BLaER1 treated with 17β-estradiol and CSF1 and Interleukin-3, amounts not matched to agents 10 nM and 100 nM (cell line): ENCODE measurements at regions not wholly inside any gene's neighbourhood (a gene's known extent, or its start where the extent isn't known, plus 50 kb on each side); places are given as distances from the start of the nearest gene placed in this dataset.
"Not testable (repeated sequence)": the region's sequence is repeated elsewhere in the genome, so short reads cannot be mapped to it uniquely, and the experiment has no call there.

Experiments
- H3K27ac ChIP-seq, 11 experiments: shearing (Covaris generic); formaldehyde crosslinking; 2 replicates each; pipeline ENCODE4 v1.8.1; 2022
- H3K27me3 ChIP-seq, 11 experiments: shearing (Covaris generic); formaldehyde crosslinking; 2 replicates each; pipeline ENCODE4 v1.8.1; 2022
- H3K36me3 ChIP-seq, 11 experiments: shearing (Covaris generic); formaldehyde crosslinking; 2 replicates each; pipeline ENCODE4 v1.8.1; 2022
- H3K4me1 ChIP-seq, 10 experiments: shearing (Covaris generic); formaldehyde crosslinking; 2 replicates each; pipeline ENCODE4 v1.8.1; 2022
- H3K4me2 ChIP-seq, 11 experiments: shearing (Covaris generic); formaldehyde crosslinking; 2 replicates each; pipeline ENCODE4 v1.8.1; 2022
- H3K4me3 ChIP-seq, 10 experiments: shearing (Covaris generic); formaldehyde crosslinking; 2 replicates each; pipeline ENCODE4 v1.8.1; 2022
- H3K9ac ChIP-seq, 11 experiments: shearing (Covaris generic); formaldehyde crosslinking; 2 replicates each; pipeline ENCODE4 v1.8.1; 2022
- H3K9me3 ChIP-seq, 11 experiments: shearing (Covaris generic); formaldehyde crosslinking; replicated peaks in 1 of 11; 2 replicates each; pipeline ENCODE4 v1.8.1; 2022
- H4K20me1 ChIP-seq, 11 experiments: shearing (Covaris generic); formaldehyde crosslinking; 2 replicates each; pipeline ENCODE4 v1.8.1; 2022
- Cebpa-rat ChIP-seq, 11 experiments: shearing (Covaris generic); IDR thresholded peaks; 2 replicates each; pipeline ENCODE4 v1.8.1; 2022

DNA sequence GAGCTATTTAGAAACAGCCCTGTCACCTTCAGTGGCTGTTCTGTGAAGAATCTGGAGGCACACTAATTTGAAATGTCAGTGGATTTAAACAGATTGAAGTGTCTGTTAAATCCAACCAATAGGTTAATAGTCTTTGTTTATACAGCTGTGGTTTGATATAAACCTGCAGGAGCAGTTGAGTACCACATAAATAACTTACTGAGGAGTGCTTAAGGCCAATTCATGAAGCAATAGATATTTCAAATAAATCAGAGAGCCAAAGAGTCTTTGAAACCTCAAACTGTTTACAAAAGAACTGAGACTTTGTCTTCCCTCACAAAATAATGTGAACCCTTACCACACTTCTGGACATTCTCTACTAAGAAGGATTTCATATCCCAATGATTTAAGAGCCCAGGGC is 111.9 kb downstream of the FEM1C start:
- Histone ChIP-seq H3K9me3 (no peaks in the 10 kb centered on the region), H3K27ac (no peak overlapping the region), H3K4me1 (peaks cover 0 to 14% (median 10%) of the 10 kb centered on the region in 10 experiments; a peak in 10 of 20 replicates), H3K4me3 (no peak overlapping the region), H3K36me3 (no peaks in the 10 kb centered on the region), H3K9ac (no peak overlapping the region), H3K4me2 (no peak overlapping the region), H3K27me3 (no peaks in the 10 kb centered on the region), H4K20me1 (no peaks in the 10 kb centered on the region)
- TF ChIP-seq Cebpa-rat (IDR thresholded peaks at IDR 0.05) = no peak

- Histone ChIP-seq H4K20me1 (no peaks in the 10 kb centered on the region), H3K36me3 (no peaks in the 10 kb centered on the region), H3K27me3 (no peaks in the 10 kb centered on the region), H3K9me3 (no peaks in the 10 kb centered on the region), H3K4me3 (no peak overlapping the region), H3K4me1 (peaks cover 0 to 14% (median 10%) of the 10 kb centered on the region in 10 experiments; a peak in 10 of 20 replicates), H3K27ac (no peak overlapping the region), H3K4me2 (no peak overlapping the region), H3K9ac (no peak overlapping the region)
- no peak for TF ChIP-seq Cebpa-rat (IDR thresholded peaks at IDR 0.05)
These were observed 113.5 kb downstream of the FEM1C start for GRCh38 chr5:115431116-115431515.

GRCh38 chr5:115430374-115430773 is 114.2 kb downstream of the FEM1C start:
- Histone ChIP-seq H3K4me2 (peak overlapping the region in 5 of 11 experiments; percentile 17 to 45 (median 33); a peak in 7 of 22 replicates), H3K27me3 (no peaks in the 10 kb centered on the region), H3K9ac (no peak overlapping the region), H3K9me3 (no peaks in the 10 kb centered on the region), H4K20me1 (no peaks in the 10 kb centered on the region), H3K27ac (no peak overlapping the region), H3K36me3 (no peaks in the 10 kb centered on the region), H3K4me3 (no peak overlapping the region), H3K4me1 (peaks cover 0 to 14% (median 10%) of the 10 kb centered on the region in 10 experiments; a peak in 10 of 20 replicates)
- no peak for TF ChIP-seq Cebpa-rat (IDR thresholded peaks at IDR 0.05)

DNA sequence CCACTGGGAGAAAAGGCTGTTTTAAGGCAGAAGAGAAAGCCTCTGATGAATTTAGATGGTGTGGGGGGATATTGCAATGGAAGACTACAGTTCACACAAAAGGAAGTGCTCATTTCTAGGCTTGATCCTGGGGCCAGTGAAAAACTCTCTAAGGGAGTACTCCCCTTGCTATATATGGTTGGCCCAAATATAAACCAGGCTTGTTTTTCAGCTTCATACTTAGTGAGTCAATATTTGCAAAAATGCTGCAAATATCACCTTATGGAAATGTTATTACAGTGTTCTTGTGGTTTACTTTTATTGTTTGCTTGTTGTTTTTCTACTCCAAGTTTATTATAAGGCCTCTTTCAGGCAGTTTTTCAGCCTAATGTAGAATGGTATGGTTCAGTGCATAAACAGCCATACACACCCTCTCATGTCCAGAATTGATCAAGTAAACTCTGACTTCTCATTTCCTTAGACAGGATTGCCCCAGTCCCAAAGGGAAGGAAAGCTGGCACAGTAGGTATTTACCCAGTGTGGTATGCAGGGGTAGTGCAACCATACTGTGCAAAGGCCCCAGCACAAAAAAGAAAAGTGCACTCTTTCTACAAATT is 115.1 kb downstream of the FEM1C start:
- no peaks in the 10 kb centered on the region for H4K20me1 ChIP-seq
- H3K27me3 ChIP-seq = no peaks in the 10 kb centered on the region
- no peak overlapping the region for H3K9ac ChIP-seq
- H3K4me1 ChIP-seq = peaks cover 0 to 14% (median 10%) of the 10 kb centered on the region in 10 experiments; a peak in 10 of 20 replicates
- H3K4me3 ChIP-seq = no peak overlapping the region
- no peak overlapping the region for H3K27ac ChIP-seq
- H3K36me3 ChIP-seq = no peaks in the 10 kb centered on the region
- no peak for TF ChIP-seq Cebpa-rat (IDR thresholded peaks at IDR 0.05)
- no peaks in the 10 kb centered on the region for H3K9me3 ChIP-seq
- peak overlapping the region in 6 of 11 experiments; percentile 17 to 45 (median 28); a peak in 10 of 22 replicates for H3K4me2 ChIP-seq

DNA sequence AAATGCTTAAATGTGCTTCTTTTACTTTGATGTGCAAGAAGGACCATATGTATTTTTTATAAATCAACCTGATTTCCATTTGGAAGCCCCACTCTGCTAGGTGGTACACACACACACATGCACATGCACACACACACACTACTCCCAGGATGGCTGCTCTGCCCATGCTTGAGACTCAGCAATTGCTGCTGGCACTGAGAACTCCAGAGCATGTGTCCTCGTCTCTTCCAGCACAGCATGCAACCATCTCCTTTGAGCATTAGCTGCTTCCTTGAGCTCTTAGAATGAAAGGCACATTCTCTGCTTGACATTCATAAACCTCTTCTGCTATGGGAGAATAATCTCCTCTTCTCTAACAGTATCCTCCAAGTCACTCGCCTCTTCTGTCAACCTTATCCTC is 115.9 kb downstream of the FEM1C start:
- Histone ChIP-seq H3K27me3 (no peaks in the 10 kb centered on the region), H3K4me1 (peaks cover 0 to 14% (median 10%) of the 10 kb centered on the region in 10 experiments; a peak in 12 of 20 replicates), H3K9me3 (no peaks in the 10 kb centered on the region), H3K4me2 (no peak overlapping the region), H3K4me3 (no peak overlapping the region), H3K36me3 (no peaks in the 10 kb centered on the region), H3K27ac (no peak overlapping the region), H3K9ac (no peak overlapping the region), H4K20me1 (no peaks in the 10 kb centered on the region)
- no peak for TF ChIP-seq Cebpa-rat (IDR thresholded peaks at IDR 0.05)

- no peak for TF ChIP-seq Cebpa-rat (IDR thresholded peaks at IDR 0.05)
- Histone ChIP-seq H3K9me3 (no peaks in the 10 kb centered on the region), H3K27me3 (no peaks in the 10 kb centered on the region), H3K9ac (no peak overlapping the region), H3K27ac (no peak overlapping the region), H3K4me2 (no peak overlapping the region), H3K4me1 (peaks cover 0 to 16% (median 11%) of the 10 kb centered on the region in 10 experiments; a peak in 12 of 20 replicates), H3K36me3 (no peaks in the 10 kb centered on the region), H4K20me1 (no peaks in the 10 kb centered on the region), H3K4me3 (no peak overlapping the region)
These were observed 116.3 kb downstream of the FEM1C start for GRCh38 chr5:115428248-115428647.

DNA sequence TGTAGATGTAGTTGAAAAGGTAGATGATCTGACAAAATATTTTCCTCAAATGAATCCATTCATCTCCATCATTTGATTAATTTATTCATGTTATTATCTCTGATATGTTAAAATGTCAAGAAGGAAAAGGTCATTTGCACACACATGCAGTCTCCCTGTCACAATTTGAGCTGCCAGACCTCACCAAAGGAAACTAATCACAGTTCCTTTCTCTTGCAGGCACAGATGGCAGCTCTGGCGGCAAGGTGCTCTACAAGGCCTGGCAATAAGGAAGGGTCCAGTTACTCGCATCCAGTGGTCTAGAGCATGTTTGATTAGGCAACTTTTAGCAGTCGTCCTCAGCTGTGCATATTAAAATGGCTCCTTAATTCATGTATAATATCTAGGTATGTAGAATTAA is 120.1 kb downstream of the FEM1C start:
- no peak overlapping the region for H3K27ac ChIP-seq
- no peak overlapping the region for H3K4me3 ChIP-seq
- H4K20me1 ChIP-seq = no peaks in the 10 kb centered on the region
- no peaks in the 10 kb centered on the region for H3K9me3 ChIP-seq
- no peak for TF ChIP-seq Cebpa-rat (IDR thresholded peaks at IDR 0.05)
- H3K9ac ChIP-seq = no peak overlapping the region
- 0 out of 22 replicates have a peak overlapping the region, but pooled peaks of 1 of the 11 experiments have one; percentile 42 for H3K4me2 ChIP-seq
- no peaks in the 10 kb centered on the region for H3K27me3 ChIP-seq
- H3K36me3 ChIP-seq = no peaks in the 10 kb centered on the region
- peaks cover 0 to 36% (median 3%) of the 10 kb centered on the region in 10 experiments; a peak in 14 of 20 replicates for H3K4me1 ChIP-seq

DNA sequence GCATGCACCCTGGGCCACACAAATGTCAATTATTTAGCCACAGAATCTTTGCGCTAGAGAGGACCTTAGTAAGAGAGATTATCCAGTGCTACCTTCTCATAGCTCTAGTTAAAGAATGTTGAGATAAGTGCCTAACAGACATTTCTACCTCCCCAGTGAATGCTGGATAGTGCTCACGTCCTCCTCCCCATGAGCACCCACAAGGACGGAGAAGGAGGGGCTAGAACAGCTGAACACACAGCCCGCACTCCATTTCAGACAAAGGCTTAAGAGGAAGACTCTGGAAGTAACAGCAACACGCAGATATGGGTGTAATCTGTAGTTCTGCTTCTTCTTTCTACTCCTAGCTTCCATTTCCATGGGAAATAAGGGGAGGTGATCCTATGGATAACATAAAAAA is 120.5 kb downstream of the FEM1C start:
- Histone ChIP-seq H3K9me3 (no peaks in the 10 kb centered on the region), H3K27ac (no peak overlapping the region), H3K27me3 (no peaks in the 10 kb centered on the region), H3K4me1 (peaks cover 0 to 40% (median 0%) of the 10 kb centered on the region in 10 experiments; a peak in 6 of 20 replicates), H3K4me3 (no peak overlapping the region), H3K9ac (no peak overlapping the region), H3K4me2 (peak overlapping the region in 2 of 11 experiments; percentile 39 to 42; a peak in 2 of 22 replicates), H4K20me1 (no peaks in the 10 kb centered on the region), H3K36me3 (no peaks in the 10 kb centered on the region)
- TF ChIP-seq Cebpa-rat (IDR thresholded peaks at IDR 0.05) = no peak

DNA sequence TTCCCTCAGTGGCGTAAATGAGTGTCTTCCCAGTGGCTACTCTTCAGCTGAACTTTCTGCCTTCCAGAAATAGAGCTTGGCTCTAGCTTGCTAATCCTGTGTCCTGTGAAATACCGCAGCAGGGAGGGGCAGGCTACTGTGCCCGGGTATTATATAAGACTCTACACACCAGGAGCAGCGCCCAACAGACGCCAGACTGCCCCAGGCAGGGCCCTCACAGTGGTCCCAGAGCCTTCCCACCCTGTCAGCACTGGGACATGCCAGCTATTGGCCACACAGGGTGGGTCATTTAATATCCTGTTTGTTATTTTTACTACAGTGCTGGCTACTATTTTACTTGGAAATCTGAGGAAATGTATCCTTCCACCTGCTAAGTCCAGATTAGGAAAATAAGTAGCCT is 121.0 kb downstream of the FEM1C start:
- peak overlapping the region in 2 of 11 experiments; percentile 39 to 42; a peak in 2 of 22 replicates for H3K4me2 ChIP-seq
- TF ChIP-seq Cebpa-rat (IDR thresholded peaks at IDR 0.05) = no peak
- no peaks in the 10 kb centered on the region for H3K27me3 ChIP-seq
- H3K9me3 ChIP-seq = no peaks in the 10 kb centered on the region
- H3K9ac ChIP-seq = no peak overlapping the region
- H4K20me1 ChIP-seq = no peaks in the 10 kb centered on the region
- no peak overlapping the region for H3K4me3 ChIP-seq
- H3K27ac ChIP-seq = no peak overlapping the region
- H3K4me1 ChIP-seq = peaks cover 0 to 45% (median 0%) of the 10 kb centered on the region in 10 experiments; a peak in 6 of 20 replicates
- no peaks in the 10 kb centered on the region for H3K36me3 ChIP-seq

DNA sequence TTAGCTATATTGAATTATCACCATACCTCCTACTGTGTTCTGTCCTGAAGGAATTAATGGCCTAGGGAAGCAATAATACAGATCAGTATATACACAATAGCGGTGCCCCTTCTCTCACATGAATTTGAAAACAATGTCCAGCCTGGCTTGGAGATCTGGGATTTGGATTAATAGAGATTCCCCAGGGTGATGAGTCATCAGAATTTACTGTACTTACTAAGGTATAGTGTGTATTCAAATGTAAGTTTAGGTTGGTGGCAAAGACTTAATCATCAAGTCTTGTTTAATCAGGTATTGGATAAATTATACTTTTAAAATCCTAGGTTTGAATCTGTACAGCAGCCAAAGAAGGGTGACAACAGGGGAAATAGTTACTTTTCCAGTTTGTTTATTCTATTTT is 121.5 kb downstream of the FEM1C start:
- Histone ChIP-seq H3K9me3 (no peaks in the 10 kb centered on the region), H3K4me1 (peaks cover 0 to 50% (median 0%) of the 10 kb centered on the region in 10 experiments; a peak in 6 of 20 replicates), H3K4me2 (peak overlapping the region in 1 of 11 experiments; percentile 39; a peak in 1 of 22 replicates), H3K27me3 (no peaks in the 10 kb centered on the region), H4K20me1 (no peaks in the 10 kb centered on the region), H3K36me3 (no peaks in the 10 kb centered on the region), H3K9ac (no peak overlapping the region), H3K4me3 (no peak overlapping the region), H3K27ac (no peak overlapping the region)
- no peak for TF ChIP-seq Cebpa-rat (IDR thresholded peaks at IDR 0.05)

- H3K9ac ChIP-seq, H3K9me3 ChIP-seq, H3K36me3 ChIP-seq, H3K4me3 ChIP-seq, H4K20me1 ChIP-seq, H3K27me3 ChIP-seq: not testable (repeated sequence)
- H3K4me2 ChIP-seq = peak overlapping the region in 1 of 11 experiments; percentile 72; a peak in 1 of 22 replicates
- peak overlapping the region in 1 of 11 experiments; percentile 73; a peak in 1 of 22 replicates for H3K27ac ChIP-seq
- peaks cover 0 to 72% (median 0%) of the 10 kb centered on the region in 10 experiments; a peak in 6 of 20 replicates for H3K4me1 ChIP-seq
These were observed 123.8 kb downstream of the FEM1C start for GRCh38 chr5:115420812-115421211.
